ENCODE measurements at regions not wholly inside any gene's neighbourhood (a gene's known extent, or its start where the extent isn't known, plus 50 kb on each side); places are given as distances from the start of the nearest gene placed in this dataset.

GRCh38 chr7:41085244-41085643 lies 617.6 kb downstream of the INHBA start:
- ATAC-seq (no peak), DNase-seq (no peak)
- Histone ChIP-seq H3K4me1 (no peaks in the 10 kb centered on the region), H3K27me3 (no peaks in the 10 kb centered on the region), H3K4me3 (no peak overlapping the region), H3K27ac (no peak overlapping the region), H3K36me3 (no peaks in the 10 kb centered on the region), H3K9me3 (no peaks in the 10 kb centered on the region)
- no peak for TF ChIP-seq CTCF (IDR thresholded peaks at IDR 0.05)
- intact Hi-C loops (cut with DNase I), result no loop called here

GRCh38 chr7:41084381-41084780 lies 618.5 kb downstream of the INHBA start:
- H3K4me3 ChIP-seq, result no peak overlapping the region
- no peak for TF ChIP-seq CTCF (IDR thresholded peaks at IDR 0.05)
- intact Hi-C loops (cut with DNase I), result no loop called here
- ATAC-seq, result no peak
- no peak overlapping the region for H3K27ac ChIP-seq
- no peaks in the 10 kb centered on the region for H3K36me3 ChIP-seq
- no peaks in the 10 kb centered on the region for H3K9me3 ChIP-seq
- no peaks in the 10 kb centered on the region for H3K27me3 ChIP-seq
- no peaks in the 10 kb centered on the region for H3K4me1 ChIP-seq
- no peak for DNase-seq

GRCh38 chr7:41069635-41070034 lies 633.3 kb downstream of the INHBA start:
- Histone ChIP-seq H3K9me3 (no peaks in the 10 kb centered on the region), H3K27me3 (no peaks in the 10 kb centered on the region), H3K4me3 (no peak overlapping the region), H3K4me1 (no peaks in the 10 kb centered on the region), H3K27ac (no peak overlapping the region), H3K36me3 (no peaks in the 10 kb centered on the region)
- ATAC-seq, result no peak
- no peak for DNase-seq
- TF ChIP-seq CTCF (IDR thresholded peaks at IDR 0.05), result no peak
- intact Hi-C loops (cut with DNase I), result no loop called here

GRCh38 chr7:41067576-41067975 lies 635.3 kb downstream of the INHBA start:
- H3K9me3 ChIP-seq, result no peaks in the 10 kb centered on the region
- H3K4me1 ChIP-seq, result no peaks in the 10 kb centered on the region
- H3K4me3 ChIP-seq, result no peak overlapping the region
- no peak overlapping the region for H3K27ac ChIP-seq
- ATAC-seq (no peak), DNase-seq (no peak)
- TF ChIP-seq CTCF (IDR thresholded peaks at IDR 0.05), result no peak
- intact Hi-C loops (cut with DNase I), result no loop called here
- no peaks in the 10 kb centered on the region for H3K27me3 ChIP-seq
- H3K36me3 ChIP-seq, result no peaks in the 10 kb centered on the region

- DNase-seq (no peak), ATAC-seq (no peak)
- no peaks in the 10 kb centered on the region for H3K9me3 ChIP-seq
- no peaks in the 10 kb centered on the region for H3K36me3 ChIP-seq
- H3K4me1 ChIP-seq, result no peaks in the 10 kb centered on the region
- intact Hi-C loops (cut with DNase I), result no loop called here
- TF ChIP-seq CTCF (IDR thresholded peaks at IDR 0.05), result no peak
- no peak overlapping the region for H3K27ac ChIP-seq
- no peaks in the 10 kb centered on the region for H3K27me3 ChIP-seq
- H3K4me3 ChIP-seq, result no peak overlapping the region
Observed at GRCh38 chr7:41065663-41066062, 637.2 kb downstream of the INHBA start.

- intact Hi-C loops (cut with DNase I), result no loop called here
- TF ChIP-seq CTCF (IDR thresholded peaks at IDR 0.05), result no peak
- Histone ChIP-seq H3K4me3 (no peak overlapping the region), H3K27ac (no peak overlapping the region), H3K36me3 (no peaks in the 10 kb centered on the region), H3K27me3 (no peaks in the 10 kb centered on the region), H3K9me3 (no peaks in the 10 kb centered on the region), H3K4me1 (no peaks in the 10 kb centered on the region)
- DNase-seq (no peak), ATAC-seq (no peak)
Observed at GRCh38 chr7:41063116-41063515, 639.8 kb downstream of the INHBA start.
